NCI-H1105 treated with DMSO at 0.1 percent for 48 hours (cell line): ENCODE measurements at regions not wholly inside any gene's neighbourhood (a gene's known extent, or its start where the extent isn't known, plus 50 kb on each side); places are given as distances from the start of the nearest gene placed in this dataset.
"Not testable (repeated sequence)": the region's sequence is repeated elsewhere in the genome, so short reads cannot be mapped to it uniquely, and the experiment has no call there.

ENCODE experiments used
- DNase-seq: peaks from one replicate; lab custom pipeline; 2025; lab: John Stamatoyannopoulos, UW

DNA sequence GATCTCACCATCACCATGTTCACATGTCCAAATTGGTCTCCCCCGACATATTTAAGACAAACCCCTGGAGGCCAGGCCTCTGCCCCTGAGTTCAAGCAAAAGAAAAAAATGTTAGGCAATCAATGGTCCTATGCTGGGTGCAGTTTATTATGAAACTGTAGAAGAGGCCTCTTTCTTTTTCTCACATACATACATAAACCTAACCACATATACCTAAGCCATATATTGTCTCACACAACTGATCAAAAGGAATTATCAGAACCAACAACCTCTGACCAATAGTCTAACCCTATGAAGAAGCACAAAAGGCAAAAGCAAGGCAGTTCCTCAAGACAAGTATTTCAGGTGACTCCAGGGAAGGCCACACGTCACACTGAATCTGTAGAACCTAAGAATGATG lies 49.9 kb downstream of the ILRUN start:
- no peak for DNase-seq

- DNase-seq = no peak
These were observed 50.9 kb downstream of the ILRUN start for GRCh38 chr6:34645627-34646026.

GRCh38 chr6:34644716-34645115 lies 51.9 kb downstream of the ILRUN start:
- no peak for DNase-seq

GRCh38 chr6:34642427-34642826 lies 54.1 kb downstream of the ILRUN start:
- no peak for DNase-seq

GRCh38 chr6:34640074-34640849 lies 56.3 kb downstream of the ILRUN start:
- DNase-seq = not testable (repeated sequence)

DNA sequence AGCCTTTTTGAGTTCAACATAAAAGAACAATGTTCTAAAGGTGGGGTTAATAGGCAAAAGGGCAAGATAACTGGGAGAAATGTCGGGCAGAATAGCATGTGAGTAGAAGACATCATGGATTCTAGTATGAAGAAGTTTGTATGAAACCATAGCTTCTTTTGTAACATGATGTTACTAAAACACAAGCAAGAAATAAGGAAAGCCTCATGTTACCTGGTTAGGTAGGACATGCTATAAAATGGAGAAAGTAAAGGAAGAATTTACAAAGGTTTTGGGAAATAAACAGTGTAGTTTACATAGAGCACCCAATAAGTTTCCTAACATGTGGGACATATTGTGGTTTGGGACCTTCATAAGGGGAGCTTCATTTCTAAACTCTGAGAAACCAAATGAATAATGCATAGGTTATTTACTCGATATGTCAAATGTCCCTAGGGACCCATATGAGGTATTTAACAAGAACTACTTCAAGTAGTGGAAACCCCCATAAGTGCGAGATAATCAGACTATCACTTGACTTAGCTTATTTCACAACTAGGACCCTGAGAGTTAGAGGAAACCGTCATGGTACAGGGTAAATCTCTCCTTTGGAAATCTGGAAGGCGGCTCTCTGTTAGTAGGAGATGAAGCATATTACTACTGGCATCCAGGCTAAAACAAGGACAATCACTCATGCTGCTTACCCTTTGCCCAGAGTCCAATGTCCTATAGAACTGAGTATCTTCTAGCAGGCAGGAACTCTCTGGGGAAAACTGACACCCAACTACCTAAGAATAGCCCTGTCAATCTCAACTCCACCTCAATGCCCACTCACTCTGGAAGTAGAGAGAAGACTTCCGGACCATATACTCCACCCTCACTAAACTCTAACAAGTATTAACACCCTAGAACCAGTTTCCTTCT lies 57.5 kb downstream of the ILRUN start:
- no peak for DNase-seq

GRCh38 chr6:34633785-34634184 lies 62.8 kb downstream of the ILRUN start:
- DNase-seq = no peak

DNA sequence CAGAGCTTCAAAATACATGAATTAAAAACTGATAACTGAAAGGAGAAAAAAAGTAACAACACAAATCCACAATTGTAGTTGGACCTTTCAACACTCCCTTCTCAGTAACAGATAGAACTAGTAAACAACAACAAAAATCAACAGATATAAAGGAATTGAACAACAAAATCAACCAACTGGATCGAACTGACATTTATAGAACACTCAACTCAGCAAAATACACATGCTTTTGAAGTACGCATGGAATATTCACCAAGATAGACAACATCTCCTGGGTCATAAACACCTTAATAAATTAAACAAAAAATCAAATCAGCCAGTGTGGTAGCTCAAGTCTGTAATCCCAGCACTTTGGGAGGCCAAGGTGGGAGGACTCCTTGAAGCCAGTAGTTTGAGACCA lies 63.3 kb downstream of the ILRUN start:
- DNase-seq = no peak

DNA sequence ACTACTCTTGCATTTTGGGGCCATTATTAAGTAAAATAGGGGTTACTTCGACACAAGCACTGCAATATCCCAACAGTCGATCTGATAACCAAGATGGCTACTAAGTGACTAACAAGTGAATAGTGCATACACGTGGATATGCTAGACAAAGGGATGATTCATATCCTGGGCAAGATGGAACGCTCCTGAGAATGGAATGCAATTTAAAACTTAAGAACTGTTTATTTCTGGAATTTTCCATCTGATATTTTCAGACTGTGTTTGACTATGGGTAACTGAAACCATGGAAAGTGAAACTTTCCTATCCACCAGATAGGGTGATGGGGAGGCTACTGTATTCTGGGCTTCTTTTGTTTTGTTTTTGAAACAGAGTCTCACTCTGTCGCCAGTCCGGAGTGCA lies 66.5 kb downstream of the ILRUN start:
- no peak for DNase-seq

GRCh38 chr6:34627296-34627695 lies 69.3 kb downstream of the ILRUN start:
- no peak for DNase-seq

- DNase-seq = no peak
These were observed 62.5 kb upstream of the SPDEF start for GRCh38 chr6:34618430-34619182.

GRCh38 chr6:34617231-34617630 lies 61.1 kb upstream of the SPDEF start:
- no peak for DNase-seq

DNA sequence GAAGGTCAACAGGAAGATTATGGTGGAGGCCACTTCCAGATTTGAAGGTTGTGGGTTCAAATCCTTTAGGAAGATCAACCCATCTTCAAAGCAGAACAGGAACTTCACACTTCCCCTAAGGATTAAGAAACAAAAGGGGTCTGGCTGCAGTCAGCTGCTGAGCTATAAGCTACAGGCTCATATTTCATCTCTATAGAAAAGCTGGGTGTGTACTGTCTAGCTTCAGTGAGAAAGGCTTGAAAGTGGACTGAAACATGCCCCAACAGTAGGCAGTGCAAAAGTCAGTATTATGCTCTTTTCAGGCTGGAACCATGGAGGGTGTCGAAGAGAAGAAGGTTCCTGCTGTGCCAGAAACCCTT lies 60.1 kb upstream of the SPDEF start:
- DNase-seq = peak; percentile 6

DNA sequence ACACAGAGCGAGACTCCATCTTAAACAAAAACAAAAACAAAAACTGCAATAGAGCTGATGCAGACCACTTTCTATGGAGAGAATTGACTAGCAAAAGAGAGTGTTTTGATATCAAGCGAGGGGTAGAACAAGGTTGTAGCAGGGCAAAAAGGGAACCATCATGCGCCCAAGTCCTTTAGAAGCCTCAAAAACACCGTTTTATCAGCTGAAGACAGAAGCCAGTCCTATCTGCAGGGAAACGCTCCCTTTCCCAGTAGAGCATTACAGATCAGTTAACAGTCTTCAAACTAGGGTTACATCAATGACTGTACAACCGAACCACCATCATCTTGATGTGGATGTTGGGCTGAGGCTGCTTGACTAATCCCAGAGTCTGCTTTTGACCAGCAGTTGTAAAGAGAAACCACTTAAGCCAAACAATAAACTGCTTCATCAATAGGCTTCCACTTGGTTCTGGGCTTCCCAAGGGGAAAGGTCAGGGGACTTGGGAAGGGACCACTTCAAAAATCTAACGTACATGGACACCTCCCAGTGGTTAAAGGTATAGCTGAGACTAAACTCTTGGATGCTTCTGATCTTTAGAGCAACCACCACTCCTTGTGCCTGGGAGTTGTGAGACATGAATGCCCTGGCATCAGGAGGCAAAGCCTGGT lies 59.6 kb upstream of the SPDEF start:
- no peak for DNase-seq

- DNase-seq = no peak
These were observed 54.8 kb upstream of the SPDEF start for GRCh38 chr6:34610819-34611477.

- no peak for DNase-seq
These were observed 52.4 kb upstream of the SPDEF start for GRCh38 chr6:34608321-34609091.

DNA sequence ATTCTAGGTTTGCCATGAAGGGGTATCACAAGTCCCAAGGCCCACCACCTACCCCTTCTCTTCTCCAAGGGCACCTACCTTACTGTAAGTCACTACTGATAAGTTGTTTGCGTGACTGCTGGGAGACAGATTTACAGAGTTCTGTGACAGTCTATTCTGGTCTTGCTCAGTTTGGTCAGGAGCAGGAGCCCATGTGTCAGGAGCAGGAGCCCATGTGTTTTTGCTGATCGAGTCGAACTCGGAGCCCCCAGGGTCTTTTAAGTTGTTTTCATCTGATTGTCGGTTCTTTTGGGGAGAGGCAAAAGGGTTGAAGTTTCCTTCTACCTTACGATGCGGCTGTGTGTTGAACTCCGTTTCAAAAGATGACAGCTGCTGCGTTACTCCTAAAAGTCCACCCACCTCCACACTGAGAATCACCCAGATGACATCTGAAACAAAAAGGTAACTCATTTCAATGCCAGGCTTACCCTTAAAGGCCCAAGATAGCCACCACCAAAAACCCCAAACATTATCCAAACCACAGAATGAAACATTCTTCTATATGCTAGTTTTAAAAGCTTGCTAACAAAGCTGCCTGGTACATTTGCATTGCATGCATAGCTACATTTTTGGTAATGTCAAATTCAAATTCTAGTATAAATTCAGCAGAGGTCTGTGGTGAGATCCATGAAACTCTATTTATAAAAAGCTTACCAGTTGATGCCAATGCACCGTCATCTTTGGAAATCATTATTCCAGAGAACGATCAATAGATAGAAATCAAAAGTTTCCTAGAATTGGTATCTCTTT lies 50.5 kb upstream of the SPDEF start:
- no peak for DNase-seq
